HuH-7 (cell line): ENCODE measurements at regions not wholly inside any gene's neighbourhood (a gene's known extent, or its start where the extent isn't known, plus 50 kb on each side); places are given as distances from the start of the nearest gene placed in this dataset.

Experiments used
- DNase-seq: peaks from one replicate; pipeline ENCODE4 v3.0.0; 2011; ENCODE audit warnings: low spot score

GRCh38 chr5:110031402-110032140 lies 341.8 kb downstream of the MAN2A1 start:
- DNase-seq, result no peak

DNA sequence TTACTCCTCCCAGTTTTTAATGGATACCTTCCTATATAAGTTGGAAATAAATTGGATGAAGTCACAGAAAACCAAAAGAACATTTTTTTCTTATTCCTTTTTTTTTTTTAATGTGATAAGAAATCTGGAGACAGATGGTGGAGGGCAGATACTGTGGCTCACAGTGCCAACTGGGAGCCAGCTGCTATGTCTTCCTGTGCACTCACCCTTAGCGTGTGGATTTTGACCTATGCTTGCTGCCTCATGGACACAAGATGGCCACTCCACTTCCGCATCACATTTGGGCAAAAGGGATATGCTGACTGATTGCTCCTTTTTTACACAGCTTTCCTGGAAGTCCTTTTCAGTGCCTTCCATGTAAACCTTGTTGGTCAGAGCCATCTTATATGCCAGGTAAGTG lies 342.6 kb downstream of the MAN2A1 start:
- DNase-seq, result no peak

- DNase-seq, result no peak
Measured at GRCh38 chr5:110034056-110034600, 344.4 kb downstream of the MAN2A1 start.

DNA sequence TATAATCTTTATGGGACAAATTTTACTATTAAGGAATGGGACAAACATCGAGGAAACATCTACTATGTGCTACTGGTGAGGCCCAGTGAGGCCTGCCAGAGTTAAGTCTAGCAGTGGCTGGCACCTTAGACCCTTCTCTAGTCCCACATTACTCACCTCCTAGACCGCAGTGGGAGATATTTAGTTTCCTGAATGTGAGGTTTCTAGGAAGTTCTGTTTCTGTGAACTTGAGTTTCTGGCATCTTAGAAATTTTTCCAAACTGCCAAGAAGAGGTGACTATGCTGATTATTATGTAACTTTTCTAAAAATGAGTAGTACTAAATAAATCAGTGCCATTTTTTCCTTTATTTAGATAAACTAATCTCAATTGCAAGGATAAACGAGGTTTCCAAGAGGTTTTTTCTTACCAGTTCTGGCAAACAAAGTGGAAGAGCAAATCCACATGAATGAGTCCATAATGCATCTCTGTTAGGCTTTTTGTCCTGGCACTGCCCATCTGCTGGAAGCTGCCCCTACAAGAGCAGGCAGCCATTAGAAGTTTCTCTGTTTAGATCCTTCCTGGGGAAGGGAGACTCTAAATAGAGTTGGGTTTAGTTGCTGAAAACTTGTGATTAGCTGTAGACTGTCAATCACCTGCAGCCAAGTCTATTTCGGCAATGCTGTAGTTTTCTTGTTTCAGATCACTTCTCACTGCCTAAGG lies 348.7 kb downstream of the MAN2A1 start:
- DNase-seq, result no peak

- DNase-seq, result no peak
Measured at GRCh38 chr5:110040178-110040577, 350.5 kb downstream of the MAN2A1 start.

DNA sequence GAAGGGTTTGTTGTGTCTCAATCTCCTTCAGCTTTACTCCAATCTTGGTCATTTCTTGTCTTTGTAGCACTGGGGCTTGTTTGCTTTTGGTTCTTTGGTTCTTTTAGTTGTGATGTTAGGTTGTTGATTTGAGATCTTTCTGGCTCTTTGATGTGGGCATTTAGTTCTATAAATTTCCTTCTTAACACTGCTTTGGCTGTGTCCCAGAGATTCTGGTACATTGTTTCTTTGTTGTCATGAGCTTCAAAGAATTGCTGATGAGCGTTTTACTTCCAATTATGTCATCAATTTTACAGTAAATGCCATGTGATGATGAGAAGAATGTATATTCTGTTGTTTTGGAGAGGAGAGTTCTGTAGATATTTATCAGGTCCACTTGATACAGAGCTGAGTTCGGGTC lies 353.3 kb downstream of the MAN2A1 start:
- DNase-seq, result no peak

- no peak for DNase-seq
Measured at GRCh38 chr5:110045158-110045557, 355.4 kb downstream of the MAN2A1 start.

- DNase-seq, result no peak
Measured at GRCh38 chr5:110048491-110048890, 358.8 kb downstream of the MAN2A1 start.

- no peak for DNase-seq
Measured at GRCh38 chr5:110049816-110050215, 360.1 kb downstream of the MAN2A1 start.

DNA sequence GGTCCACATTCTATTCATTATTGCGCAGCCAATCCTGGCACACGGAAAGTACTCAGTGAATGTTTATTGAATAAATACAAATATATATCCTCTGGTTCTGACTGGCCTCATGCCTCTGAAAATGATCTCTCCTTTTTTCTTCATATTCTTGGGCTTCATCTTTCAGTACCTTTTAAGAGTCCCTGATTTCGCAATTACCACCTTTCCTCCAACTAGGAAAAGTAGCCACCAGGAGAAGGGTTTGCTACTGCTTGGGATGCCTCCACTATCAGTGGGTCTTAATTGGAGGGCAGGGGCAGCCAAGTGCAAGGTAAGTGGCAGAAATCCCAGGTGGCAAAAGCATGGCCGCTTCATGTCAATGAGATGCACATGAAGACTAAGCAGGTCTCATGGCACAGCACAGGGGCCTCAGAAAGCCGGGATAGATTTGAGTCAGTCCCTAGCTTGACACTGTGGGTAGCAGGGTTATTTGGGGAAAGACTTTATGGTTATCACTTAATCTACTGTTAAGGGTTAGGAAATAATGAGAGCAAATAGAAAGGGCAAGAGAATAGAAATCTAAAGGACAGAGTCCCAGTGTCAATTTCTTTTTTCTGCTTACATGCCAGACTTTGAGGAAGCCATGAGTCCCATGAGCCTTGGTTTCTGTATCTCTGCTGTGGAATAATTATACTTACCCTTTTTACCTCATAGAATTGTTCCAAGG lies 361.1 kb downstream of the MAN2A1 start:
- DNase-seq, result no peak

GRCh38 chr5:110053205-110053604 lies 363.5 kb downstream of the MAN2A1 start:
- DNase-seq, result no peak

- no peak for DNase-seq
Measured at GRCh38 chr5:110053824-110054223, 364.1 kb downstream of the MAN2A1 start.

- DNase-seq, result no peak
Measured at GRCh38 chr5:110054240-110054639, 364.5 kb downstream of the MAN2A1 start.

GRCh38 chr5:110055302-110055701 lies 365.6 kb downstream of the MAN2A1 start:
- no peak for DNase-seq

DNA sequence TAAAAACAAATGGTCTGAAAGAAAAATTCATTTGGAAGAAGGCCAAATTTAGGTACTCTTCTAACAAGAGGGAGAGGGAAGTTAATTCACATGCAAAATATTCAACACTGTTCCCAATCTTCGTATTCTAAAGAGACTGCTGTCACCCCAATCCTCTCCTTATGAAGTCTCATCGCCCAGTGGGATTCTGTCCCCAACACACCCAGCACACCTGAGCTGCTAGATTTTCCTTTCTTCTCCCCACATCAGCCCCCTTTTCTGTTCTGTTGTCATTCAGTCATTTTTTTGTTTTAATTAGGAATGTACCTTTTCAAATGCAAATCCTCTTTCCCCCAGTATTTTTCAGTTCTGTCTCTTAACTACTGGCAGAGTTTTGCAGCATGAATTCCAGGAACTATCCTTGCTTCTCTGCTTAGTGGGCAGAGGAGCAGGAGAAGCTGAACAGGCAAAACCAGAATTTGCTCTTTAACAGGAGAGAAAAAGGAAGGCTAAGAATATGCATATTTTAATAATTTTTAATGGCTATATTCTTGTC lies 366.9 kb downstream of the MAN2A1 start:
- DNase-seq, result no peak

- DNase-seq, result no peak
Measured at GRCh38 chr5:110058175-110058574, 368.4 kb downstream of the MAN2A1 start.

DNA sequence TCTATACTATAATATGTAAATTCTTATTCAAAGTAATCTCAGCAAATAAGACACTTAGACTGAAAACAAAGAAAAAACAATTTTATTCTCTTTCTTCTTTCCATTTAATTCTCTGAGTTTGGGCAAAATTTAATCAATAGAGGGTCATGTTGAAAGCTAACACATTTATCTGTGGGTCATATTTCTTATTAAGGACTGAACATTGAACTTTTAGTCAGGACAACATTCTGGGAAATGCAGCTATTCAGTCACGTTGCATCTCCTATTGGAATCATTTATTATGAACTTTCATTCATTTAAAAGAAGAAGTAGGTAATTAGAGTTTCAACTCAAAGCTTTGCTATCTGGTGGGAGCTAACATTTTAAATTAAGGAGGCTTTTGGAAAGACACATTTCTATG lies 372.5 kb downstream of the MAN2A1 start:
- DNase-seq, result no peak

DNA sequence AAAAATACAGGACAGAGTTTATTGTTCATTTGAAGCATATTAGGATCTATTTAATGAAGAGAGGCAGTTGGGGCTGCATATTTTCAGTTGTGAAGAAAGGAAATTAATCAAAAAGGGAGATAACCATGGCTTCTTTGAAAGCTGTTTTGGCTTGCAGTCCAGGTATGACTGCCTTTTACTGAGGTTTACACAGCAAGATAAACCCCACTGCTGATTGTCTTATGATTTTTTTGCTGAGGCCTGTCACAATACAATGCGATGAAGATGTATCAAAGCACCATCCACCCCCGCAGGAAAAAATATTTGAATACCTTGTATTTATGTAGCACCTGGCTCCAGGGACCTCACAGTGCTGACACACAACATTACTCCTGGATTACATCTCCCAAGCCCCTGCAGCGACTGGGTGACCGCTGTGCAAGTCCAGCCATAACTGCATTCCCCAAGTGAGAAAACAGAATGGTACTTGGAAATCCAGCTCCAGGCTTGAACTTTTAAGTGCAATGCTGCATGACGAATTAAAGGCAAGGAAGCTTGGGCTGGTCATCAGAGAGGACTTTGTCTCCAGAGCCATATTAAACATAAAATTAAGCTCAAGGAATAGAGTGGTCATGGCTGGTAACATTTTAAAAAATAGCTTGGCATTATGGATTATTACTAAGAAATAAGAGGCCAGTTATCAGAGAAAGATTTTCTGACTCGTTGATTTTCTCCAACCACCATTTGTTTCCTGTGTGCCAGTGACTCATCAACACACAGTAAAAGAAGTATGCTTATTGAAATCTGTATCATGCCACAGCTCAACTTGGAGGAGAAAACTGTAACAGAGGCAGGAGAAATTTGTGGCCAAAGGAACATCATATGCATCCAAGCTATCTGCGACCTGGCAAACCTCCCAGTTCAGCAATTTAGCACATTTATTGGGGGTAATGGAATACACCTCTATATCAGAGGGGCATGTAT lies 374.2 kb downstream of the MAN2A1 start:
- no peak for DNase-seq

GRCh38 chr5:110064603-110065268 lies 375.0 kb downstream of the MAN2A1 start:
- DNase-seq, result no peak

- no peak for DNase-seq
Measured at GRCh38 chr5:110070836-110071235, 381.1 kb downstream of the MAN2A1 start.

GRCh38 chr5:110072651-110073050 lies 382.9 kb downstream of the MAN2A1 start:
- no peak for DNase-seq
